ENCODE measurements at regions not wholly inside any gene's neighbourhood (a gene's known extent, or its start where the extent isn't known, plus 50 kb on each side); places are given as distances from the start of the nearest gene placed in this dataset.
"Not testable (repeated sequence)": the region's sequence is repeated elsewhere in the genome, so short reads cannot be mapped to it uniquely, and the experiment has no call there.

GRCh38 chr1:214864896-214865688 lies 217.4 kb upstream of the KCNK2 start:
- no peak for DNase-seq (ENCODE audit: low spot score)
- TF ChIP-seq CTCF (IDR thresholded peaks at IDR 0.05): no peak
- Mint-ChIP-seq H3K4me1 (ENCODE audit: low read depth) (peaks cover 11% of the 10 kb centered on the region), H3K9me3 (ENCODE audit: low read depth) (peaks cover 4% of the 10 kb centered on the region), H3K36me3 (ENCODE audit: low read depth) (no peaks in the 10 kb centered on the region), H3K4me3 (ENCODE audit: unreplicated experiment) (no peak overlapping the region), H3K27me3 (ENCODE audit: low read depth) (no peaks in the 10 kb centered on the region), H3K27ac (ENCODE audit: unreplicated experiment) (no peak overlapping the region)

- not testable (repeated sequence) for H3K27ac Mint-ChIP-seq (ENCODE audit: unreplicated experiment); DNase-seq (ENCODE audit: low spot score); H3K9me3 Mint-ChIP-seq (ENCODE audit: low read depth); H3K4me1 Mint-ChIP-seq (ENCODE audit: low read depth); H3K36me3 Mint-ChIP-seq (ENCODE audit: low read depth); H3K4me3 Mint-ChIP-seq (ENCODE audit: unreplicated experiment)
- H3K27me3 Mint-ChIP-seq (ENCODE audit: low read depth): peaks cover 10% of the 10 kb centered on the region
These were observed 212.1 kb upstream of the KCNK2 start for GRCh38 chr1:214870426-214870825.

- Mint-ChIP-seq H3K27me3 (ENCODE audit: low read depth) (peaks cover 15% of the 10 kb centered on the region), H3K36me3 (ENCODE audit: low read depth) (no peaks in the 10 kb centered on the region), H3K27ac (ENCODE audit: unreplicated experiment) (no peak overlapping the region), H3K4me3 (ENCODE audit: unreplicated experiment) (no peak overlapping the region), H3K9me3 (ENCODE audit: low read depth) (no peaks in the 10 kb centered on the region), H3K4me1 (ENCODE audit: low read depth) (no peaks in the 10 kb centered on the region)
- DNase-seq (ENCODE audit: low spot score): no peak
- TF ChIP-seq CTCF (IDR thresholded peaks at IDR 0.05): no peak
These were observed 201.6 kb upstream of the KCNK2 start for GRCh38 chr1:214880956-214881355.

- no peaks in the 10 kb centered on the region for H3K36me3 Mint-ChIP-seq (ENCODE audit: low read depth)
- H3K4me3 Mint-ChIP-seq (ENCODE audit: unreplicated experiment): no peak overlapping the region
- H3K27ac Mint-ChIP-seq (ENCODE audit: unreplicated experiment): no peak overlapping the region
- no peaks in the 10 kb centered on the region for H3K4me1 Mint-ChIP-seq (ENCODE audit: low read depth)
- H3K9me3 Mint-ChIP-seq (ENCODE audit: low read depth): peaks cover 1% of the 10 kb centered on the region
- TF ChIP-seq CTCF (IDR thresholded peaks at IDR 0.05): no peak
- peaks cover 15% of the 10 kb centered on the region for H3K27me3 Mint-ChIP-seq (ENCODE audit: low read depth)
- no peak for DNase-seq (ENCODE audit: low spot score)
These were observed 199.9 kb upstream of the KCNK2 start for GRCh38 chr1:214882616-214883015.

GRCh38 chr1:214895011-214895600 lies 187.4 kb upstream of the KCNK2 start:
- Mint-ChIP-seq H3K36me3 (ENCODE audit: low read depth) (no peaks in the 10 kb centered on the region), H3K27ac (ENCODE audit: unreplicated experiment) (no peak overlapping the region), H3K4me1 (ENCODE audit: low read depth) (no peaks in the 10 kb centered on the region), H3K4me3 (ENCODE audit: unreplicated experiment) (no peak overlapping the region), H3K27me3 (ENCODE audit: low read depth) (no peaks in the 10 kb centered on the region), H3K9me3 (ENCODE audit: low read depth) (peaks cover 12% of the 10 kb centered on the region)
- no peak for TF ChIP-seq CTCF (IDR thresholded peaks at IDR 0.05)
- no peak for DNase-seq (ENCODE audit: low spot score)

- Mint-ChIP-seq H3K4me3 (ENCODE audit: unreplicated experiment) (no peak overlapping the region), H3K27ac (ENCODE audit: unreplicated experiment) (no peak overlapping the region), H3K36me3 (ENCODE audit: low read depth) (no peaks in the 10 kb centered on the region), H3K4me1 (ENCODE audit: low read depth) (peaks cover 8% of the 10 kb centered on the region), H3K9me3 (ENCODE audit: low read depth) (peaks cover 12% of the 10 kb centered on the region), H3K27me3 (ENCODE audit: low read depth) (no peaks in the 10 kb centered on the region)
- DNase-seq (ENCODE audit: low spot score): no peak
- TF ChIP-seq CTCF (IDR thresholded peaks at IDR 0.05): no peak
These were observed 185.6 kb upstream of the KCNK2 start for GRCh38 chr1:214896921-214897320.

Data from chondrocyte (in vitro differentiated cells).